ENCODE measurements at regions not wholly inside any gene's neighbourhood (a gene's known extent, or its start where the extent isn't known, plus 50 kb on each side); places are given as distances from the start of the nearest gene placed in this dataset.
A peak's percentile ranks its signal among the peaks of the same experiment; 100 is the strongest.

GRCh38 chr10:31708474-31708873, 220.2 kb downstream of the ARHGAP12 start:
- no peaks in the 10 kb centered on the region for H3K9me2 ChIP-seq (replicated peaks; ENCODE audit: control insufficient read depth, low read length)
- H3K79me2 ChIP-seq (ENCODE audit: control insufficient read depth, low read length) = no peaks in the 10 kb centered on the region
- H3K4me2 ChIP-seq (ENCODE audit: low read length) = peak overlapping the region; percentile 92
- H3K36me3 ChIP-seq (ENCODE audit: control insufficient read depth, low read length) = no peaks in the 10 kb centered on the region
- H4K20me1 ChIP-seq (ENCODE audit: control insufficient read depth, insufficient read depth, low read depth, low read length) = no peaks in the 10 kb centered on the region
- H3F3A ChIP-seq (ENCODE audit: control insufficient read depth, insufficient read depth) = no peaks in the 10 kb centered on the region
- peaks cover 8% of the 10 kb centered on the region for H3K9me3 ChIP-seq (ENCODE audit: control insufficient read depth, insufficient read depth, low read length)
- peaks cover 24% of the 10 kb centered on the region for H3K4me1 ChIP-seq (ENCODE audit: control insufficient read depth, low read length)
- TF ChIP-seq EZH2phosphoT487 (IDR thresholded peaks at IDR 0.05; ENCODE audit: borderline replicate concordance, low read length) = no peak
- TF ChIP-seq, protein P1, sequence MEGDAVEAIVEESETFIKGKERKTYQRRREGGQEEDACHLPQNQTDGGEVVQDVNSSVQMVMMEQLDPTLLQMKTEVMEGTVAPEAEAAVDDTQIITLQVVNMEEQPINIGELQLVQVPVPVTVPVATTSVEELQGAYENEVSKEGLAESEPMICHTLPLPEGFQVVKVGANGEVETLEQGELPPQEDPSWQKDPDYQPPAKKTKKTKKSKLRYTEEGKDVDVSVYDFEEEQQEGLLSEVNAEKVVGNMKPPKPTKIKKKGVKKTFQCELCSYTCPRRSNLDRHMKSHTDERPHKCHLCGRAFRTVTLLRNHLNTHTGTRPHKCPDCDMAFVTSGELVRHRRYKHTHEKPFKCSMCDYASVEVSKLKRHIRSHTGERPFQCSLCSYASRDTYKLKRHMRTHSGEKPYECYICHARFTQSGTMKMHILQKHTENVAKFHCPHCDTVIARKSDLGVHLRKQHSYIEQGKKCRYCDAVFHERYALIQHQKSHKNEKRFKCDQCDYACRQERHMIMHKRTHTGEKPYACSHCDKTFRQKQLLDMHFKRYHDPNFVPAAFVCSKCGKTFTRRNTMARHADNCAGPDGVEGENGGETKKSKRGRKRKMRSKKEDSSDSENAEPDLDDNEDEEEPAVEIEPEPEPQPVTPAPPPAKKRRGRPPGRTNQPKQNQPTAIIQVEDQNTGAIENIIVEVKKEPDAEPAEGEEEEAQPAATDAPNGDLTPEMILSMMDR (IDR thresholded peaks at IDR 0.05; ENCODE audit: low read depth, low read length, poor library complexity, severe bottlenecking) = no peak
- H3K27me3 ChIP-seq (ENCODE audit: control insufficient read depth, low read length) = no peaks in the 10 kb centered on the region
- H3K27ac ChIP-seq (ENCODE audit: low read depth, low read length) = peak overlapping the region; percentile 79; the same call in 1 of the 2 replicates
- no peak overlapping the region; the same call in 1 of the 2 replicates for H3K4me3 ChIP-seq (ENCODE audit: low read length)

DNA sequence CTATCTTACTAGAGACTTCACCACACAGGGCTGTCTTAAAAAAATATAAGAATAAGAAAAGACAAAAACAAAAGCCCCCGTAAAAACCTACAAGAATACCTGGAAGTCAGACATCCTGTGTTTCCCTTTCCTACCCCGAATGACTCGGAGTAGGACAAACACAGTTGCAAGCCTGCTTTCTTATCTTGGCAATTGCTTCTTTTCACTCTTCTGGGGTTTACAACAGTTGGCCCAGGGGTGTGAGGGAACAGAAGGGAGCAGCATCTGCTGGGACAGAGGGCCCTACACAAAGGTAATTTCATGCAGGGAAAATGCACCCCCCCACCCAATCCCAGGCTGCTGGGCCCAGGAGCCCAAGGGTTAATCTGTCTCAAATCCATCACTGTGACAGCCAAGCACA, 220.6 kb downstream of the ARHGAP12 start:
- H3F3A ChIP-seq (ENCODE audit: control insufficient read depth, insufficient read depth) = no peaks in the 10 kb centered on the region
- peak overlapping the region; percentile 92 for H3K4me2 ChIP-seq (ENCODE audit: low read length)
- H3K9me3 ChIP-seq (ENCODE audit: control insufficient read depth, insufficient read depth, low read length) = peaks cover 11% of the 10 kb centered on the region
- peaks cover 24% of the 10 kb centered on the region for H3K4me1 ChIP-seq (ENCODE audit: control insufficient read depth, low read length)
- H4K20me1 ChIP-seq (ENCODE audit: control insufficient read depth, insufficient read depth, low read depth, low read length) = no peaks in the 10 kb centered on the region
- no peaks in the 10 kb centered on the region for H3K36me3 ChIP-seq (ENCODE audit: control insufficient read depth, low read length)
- H3K79me2 ChIP-seq (ENCODE audit: control insufficient read depth, low read length) = no peaks in the 10 kb centered on the region
- TF ChIP-seq EZH2phosphoT487 (IDR thresholded peaks at IDR 0.05; ENCODE audit: borderline replicate concordance, low read length) = no peak
- TF ChIP-seq, protein P1 (IDR thresholded peaks at IDR 0.05; ENCODE audit: low read depth, low read length, poor library complexity, severe bottlenecking) = no peak
- H3K27ac ChIP-seq (ENCODE audit: low read depth, low read length) = peak overlapping the region; percentile 79
- H3K4me3 ChIP-seq (ENCODE audit: low read length) = peak overlapping the region; percentile 68
- H3K27me3 ChIP-seq (ENCODE audit: control insufficient read depth, low read length) = no peaks in the 10 kb centered on the region
- H3K9me2 ChIP-seq (replicated peaks; ENCODE audit: control insufficient read depth, low read length) = no peaks in the 10 kb centered on the region

DNA sequence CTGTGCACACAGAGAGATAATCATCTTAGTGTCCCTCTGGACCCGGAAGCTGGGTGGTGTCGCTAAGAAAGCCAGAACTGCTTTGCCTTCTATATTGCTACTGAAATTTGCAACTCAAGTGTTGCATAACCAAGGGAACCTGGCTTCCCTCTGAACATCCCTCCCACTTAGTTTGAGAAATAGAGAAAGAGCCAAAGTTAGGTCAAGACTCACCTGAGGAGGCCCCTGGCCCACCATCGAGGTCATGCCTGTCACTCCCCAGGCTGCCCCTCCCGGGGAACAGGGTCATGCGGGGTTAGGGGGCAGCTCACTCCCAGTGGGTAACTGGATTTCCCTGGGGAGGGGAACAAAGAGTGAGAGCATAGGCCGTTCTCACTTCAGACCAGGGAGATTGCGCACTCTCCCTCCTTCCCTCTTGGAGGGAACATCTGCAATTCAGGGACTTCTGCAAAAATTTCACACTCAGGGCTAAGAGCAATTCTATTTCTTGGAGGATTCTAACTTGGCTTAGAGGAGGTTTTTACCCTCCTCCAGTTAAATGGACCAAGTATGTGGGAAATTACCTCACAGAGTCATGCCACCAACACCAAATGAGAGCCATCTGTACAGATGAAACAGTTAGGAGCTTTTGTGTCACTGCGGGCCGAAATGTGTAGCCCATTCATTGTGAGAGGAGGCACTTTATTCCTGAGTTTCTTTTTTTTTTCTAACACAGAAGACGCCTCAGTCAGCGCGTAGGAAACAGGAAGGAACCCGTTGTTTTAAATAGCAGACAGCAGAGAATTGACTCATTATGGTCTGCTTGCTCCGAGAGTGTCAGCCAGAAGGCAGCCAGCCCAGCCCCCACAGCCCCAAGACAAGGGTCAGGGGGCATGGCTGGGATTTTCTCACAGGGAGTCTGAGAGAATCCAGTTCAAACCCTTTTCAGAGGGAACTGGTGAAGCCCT, 221.3 kb downstream of the ARHGAP12 start:
- Histone ChIP-seq H3K4me2 (ENCODE audit: low read length) (peak overlapping the region; percentile 92), H3K9me3 (ENCODE audit: control insufficient read depth, insufficient read depth, low read length) (peaks cover 12% of the 10 kb centered on the region), H3K79me2 (ENCODE audit: control insufficient read depth, low read length) (no peaks in the 10 kb centered on the region), H3K4me1 (ENCODE audit: control insufficient read depth, low read length) (peaks cover 25% of the 10 kb centered on the region), H4K20me1 (ENCODE audit: control insufficient read depth, insufficient read depth, low read depth, low read length) (no peaks in the 10 kb centered on the region), H3F3A (ENCODE audit: control insufficient read depth, insufficient read depth) (no peaks in the 10 kb centered on the region), H3K9me2 (replicated peaks; ENCODE audit: control insufficient read depth, low read length) (no peaks in the 10 kb centered on the region), H3K4me3 (ENCODE audit: low read length) (peak overlapping the region; percentile 68), H3K27me3 (ENCODE audit: control insufficient read depth, low read length) (no peaks in the 10 kb centered on the region), H3K36me3 (ENCODE audit: control insufficient read depth, low read length) (no peaks in the 10 kb centered on the region), H3K27ac (ENCODE audit: low read depth, low read length) (peak overlapping the region; percentile 79)
- no peak for TF ChIP-seq EZH2phosphoT487 (IDR thresholded peaks at IDR 0.05; ENCODE audit: borderline replicate concordance, low read length)
- TF ChIP-seq, protein P1 (IDR thresholded peaks at IDR 0.05; ENCODE audit: low read depth, low read length, poor library complexity, severe bottlenecking) = no peak
